ENCODE measurements at regions not wholly inside any gene's neighbourhood (a gene's known extent, or its start where the extent isn't known, plus 50 kb on each side); places are given as distances from the start of the nearest gene placed in this dataset.

DNA sequence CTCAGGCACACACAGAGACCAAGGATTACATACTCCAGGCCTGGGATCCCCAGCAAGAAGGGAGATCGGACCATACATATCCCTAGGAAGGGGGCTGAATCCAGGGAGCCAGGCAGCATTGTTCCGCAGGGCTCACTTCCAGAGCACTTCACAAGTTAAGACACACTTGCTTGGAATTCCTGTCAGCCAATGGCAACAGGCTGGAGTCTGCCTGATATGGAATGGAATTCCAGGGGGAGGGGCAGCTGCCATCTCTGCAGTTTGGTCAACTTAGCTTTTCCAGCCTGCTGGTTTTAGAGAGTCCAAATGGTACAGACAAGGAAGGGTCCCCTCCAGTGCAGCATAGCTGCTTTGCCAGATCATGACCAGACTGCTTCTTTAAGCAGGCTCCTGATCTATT, 290.0 kb upstream of the GLI3 start:
- Histone ChIP-seq H3K36me3 (ENCODE audit: low read depth, missing control alignments) (no peaks in the 10 kb centered on the region), H3K4me3 (no peak overlapping the region), H3K4me1 (no peaks in the 10 kb centered on the region), H3K27me3 (no peaks in the 10 kb centered on the region), H3K27ac (no peak overlapping the region), H3K9me3 (no peaks in the 10 kb centered on the region)
- TF ChIP-seq, protein P1, sequence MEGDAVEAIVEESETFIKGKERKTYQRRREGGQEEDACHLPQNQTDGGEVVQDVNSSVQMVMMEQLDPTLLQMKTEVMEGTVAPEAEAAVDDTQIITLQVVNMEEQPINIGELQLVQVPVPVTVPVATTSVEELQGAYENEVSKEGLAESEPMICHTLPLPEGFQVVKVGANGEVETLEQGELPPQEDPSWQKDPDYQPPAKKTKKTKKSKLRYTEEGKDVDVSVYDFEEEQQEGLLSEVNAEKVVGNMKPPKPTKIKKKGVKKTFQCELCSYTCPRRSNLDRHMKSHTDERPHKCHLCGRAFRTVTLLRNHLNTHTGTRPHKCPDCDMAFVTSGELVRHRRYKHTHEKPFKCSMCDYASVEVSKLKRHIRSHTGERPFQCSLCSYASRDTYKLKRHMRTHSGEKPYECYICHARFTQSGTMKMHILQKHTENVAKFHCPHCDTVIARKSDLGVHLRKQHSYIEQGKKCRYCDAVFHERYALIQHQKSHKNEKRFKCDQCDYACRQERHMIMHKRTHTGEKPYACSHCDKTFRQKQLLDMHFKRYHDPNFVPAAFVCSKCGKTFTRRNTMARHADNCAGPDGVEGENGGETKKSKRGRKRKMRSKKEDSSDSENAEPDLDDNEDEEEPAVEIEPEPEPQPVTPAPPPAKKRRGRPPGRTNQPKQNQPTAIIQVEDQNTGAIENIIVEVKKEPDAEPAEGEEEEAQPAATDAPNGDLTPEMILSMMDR (IDR thresholded peaks at IDR 0.05) = no peak
- TF ChIP-seq POLR2A (IDR thresholded peaks at IDR 0.05) = no peak
- intact Hi-C loops (cut with DNase I; ENCODE audit: low total_unique reads) = no loop called here
- WGBS, 2 donors = 86 to 100% methylated on average over 1 to 2 of the region's 2 CpGs
- DNase-seq = no peak

- H3K4me1 ChIP-seq = no peaks in the 10 kb centered on the region
- no peak overlapping the region for H3K27ac ChIP-seq
- no peak for DNase-seq
- no peak overlapping the region for H3K4me3 ChIP-seq
- intact Hi-C loops (cut with DNase I; ENCODE audit: low total_unique reads) = no loop called here
- no peaks in the 10 kb centered on the region for H3K36me3 ChIP-seq (ENCODE audit: low read depth, missing control alignments)
- no peaks in the 10 kb centered on the region for H3K9me3 ChIP-seq
- 27 to 35% methylated on average over 19 of the region's 19 CpGs for WGBS, 2 donors
- TF ChIP-seq, protein P1 (IDR thresholded peaks at IDR 0.05) = no peak
- TF ChIP-seq POLR2A (IDR thresholded peaks at IDR 0.05) = no peak
- H3K27me3 ChIP-seq = no peaks in the 10 kb centered on the region
Observed at GRCh38 chr7:42522227-42522991, 285.4 kb upstream of the GLI3 start.

- no peak for DNase-seq
- 83 to 98% methylated on average over 2 of the region's 2 CpGs for WGBS, 2 donors
- H3K4me1 ChIP-seq = no peaks in the 10 kb centered on the region
- H3K27me3 ChIP-seq = no peaks in the 10 kb centered on the region
- no peak overlapping the region for H3K4me3 ChIP-seq
- no peak overlapping the region for H3K27ac ChIP-seq
- no peaks in the 10 kb centered on the region for H3K9me3 ChIP-seq
- intact Hi-C loops (cut with DNase I; ENCODE audit: low total_unique reads) = no loop called here
- no peaks in the 10 kb centered on the region for H3K36me3 ChIP-seq (ENCODE audit: low read depth, missing control alignments)
- TF ChIP-seq, protein P1 (IDR thresholded peaks at IDR 0.05) = no peak
- no peak for TF ChIP-seq POLR2A (IDR thresholded peaks at IDR 0.05)
Observed at GRCh38 chr7:42511027-42511426, 274.0 kb upstream of the GLI3 start.

GRCh38 chr7:42506097-42506496, 269.1 kb upstream of the GLI3 start:
- no peaks in the 10 kb centered on the region for H3K9me3 ChIP-seq
- no peaks in the 10 kb centered on the region for H3K27me3 ChIP-seq

More at GRCh38 chr7:42506097-42506496, 269.1 kb upstream of the GLI3 start:
- Histone ChIP-seq H3K4me3 (no peak overlapping the region), H3K27ac (no peak overlapping the region), H3K4me1 (no peaks in the 10 kb centered on the region), H3K36me3 (ENCODE audit: low read depth, missing control alignments) (no peaks in the 10 kb centered on the region)
- WGBS, 2 donors = 78 to 90% methylated on average over 1 of the region's 1 CpG
- intact Hi-C loops (cut with DNase I; ENCODE audit: low total_unique reads) = no loop called here
- DNase-seq = no peak
- TF ChIP-seq POLR2A (IDR thresholded peaks at IDR 0.05) = no peak
- TF ChIP-seq, protein P1 (IDR thresholded peaks at IDR 0.05) = no peak
